C4-2B (cell line): ENCODE measurements at regions not wholly inside any gene's neighbourhood (a gene's known extent, or its start where the extent isn't known, plus 50 kb on each side); places are given as distances from the start of the nearest gene placed in this dataset.

ENCODE experiments used
- H3K27ac ChIP-seq: fragments of 450-650 bp; 2 replicates; pipeline ENCODE4 v1.5.1; 2017
- ZFX ChIP-seq: fragments of 450-650 bp; IDR thresholded peaks from 2 replicates; pipeline ENCODE4 v1.6.1; 2017
- TF ChIP-seq, protein P1 (sequence below): fragments of 450-650 bp; conservative IDR thresholded peaks from 2 replicates; pipeline ENCODE4 v1.5.1; 2017; ENCODE audit warnings: mild to moderate bottlenecking

GRCh38 chr7:89232-90019 lies 102.9 kb upstream of the FAM20C start:
- no peak overlapping the region for H3K27ac ChIP-seq
- no peak for TF ChIP-seq ZFX
- TF ChIP-seq, protein P1, sequence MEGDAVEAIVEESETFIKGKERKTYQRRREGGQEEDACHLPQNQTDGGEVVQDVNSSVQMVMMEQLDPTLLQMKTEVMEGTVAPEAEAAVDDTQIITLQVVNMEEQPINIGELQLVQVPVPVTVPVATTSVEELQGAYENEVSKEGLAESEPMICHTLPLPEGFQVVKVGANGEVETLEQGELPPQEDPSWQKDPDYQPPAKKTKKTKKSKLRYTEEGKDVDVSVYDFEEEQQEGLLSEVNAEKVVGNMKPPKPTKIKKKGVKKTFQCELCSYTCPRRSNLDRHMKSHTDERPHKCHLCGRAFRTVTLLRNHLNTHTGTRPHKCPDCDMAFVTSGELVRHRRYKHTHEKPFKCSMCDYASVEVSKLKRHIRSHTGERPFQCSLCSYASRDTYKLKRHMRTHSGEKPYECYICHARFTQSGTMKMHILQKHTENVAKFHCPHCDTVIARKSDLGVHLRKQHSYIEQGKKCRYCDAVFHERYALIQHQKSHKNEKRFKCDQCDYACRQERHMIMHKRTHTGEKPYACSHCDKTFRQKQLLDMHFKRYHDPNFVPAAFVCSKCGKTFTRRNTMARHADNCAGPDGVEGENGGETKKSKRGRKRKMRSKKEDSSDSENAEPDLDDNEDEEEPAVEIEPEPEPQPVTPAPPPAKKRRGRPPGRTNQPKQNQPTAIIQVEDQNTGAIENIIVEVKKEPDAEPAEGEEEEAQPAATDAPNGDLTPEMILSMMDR, result no peak

DNA sequence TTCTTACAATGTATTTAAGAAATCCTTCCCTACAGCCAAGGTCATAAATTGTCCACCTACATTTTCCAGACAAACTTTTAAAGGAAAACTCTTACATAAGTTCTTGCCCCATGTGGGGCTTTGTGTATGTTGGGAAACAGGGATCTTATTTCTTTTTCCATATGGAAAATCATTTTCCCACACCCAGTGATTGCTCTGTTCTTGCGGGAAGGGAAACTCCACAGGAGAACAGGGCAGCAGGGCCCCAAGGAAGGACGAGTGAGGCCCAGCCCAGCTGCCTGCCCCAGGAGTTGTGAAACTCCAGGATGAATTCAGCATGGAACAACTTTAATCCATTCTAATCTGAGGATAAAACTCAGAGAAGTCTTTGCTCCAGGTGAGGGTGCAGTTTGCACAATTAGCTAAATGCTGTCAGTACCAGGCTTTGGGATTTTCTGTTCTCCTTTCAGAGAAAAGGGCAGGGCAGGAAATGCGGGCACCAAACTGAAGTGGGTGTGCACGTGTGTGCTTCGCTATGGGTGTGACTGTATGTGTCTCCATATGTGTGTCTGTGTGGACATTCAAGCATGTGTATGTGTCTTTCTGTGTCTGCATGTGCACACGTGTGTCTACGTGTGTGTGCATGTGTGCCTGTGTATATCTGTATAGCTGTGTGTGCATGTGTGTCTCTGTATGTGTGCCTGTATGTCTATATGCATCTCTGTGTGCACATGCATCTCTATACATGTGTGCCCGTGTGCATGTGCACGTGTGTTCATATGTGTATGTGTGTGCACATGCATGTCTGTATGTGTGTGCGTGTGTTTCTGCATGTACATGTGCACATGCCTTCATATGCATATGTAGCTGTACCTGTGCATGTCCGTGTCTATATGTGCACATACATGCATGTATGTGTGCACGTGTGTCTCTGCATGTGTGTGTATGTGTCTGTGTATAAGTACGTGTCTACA lies 102.0 kb upstream of the FAM20C start:
- no peak for TF ChIP-seq ZFX
- H3K27ac ChIP-seq, result no peak overlapping the region

GRCh38 chr7:91396-92175 lies 100.8 kb upstream of the FAM20C start:
- TF ChIP-seq ZFX, result no peak
- TF ChIP-seq, protein P1, result no peak
- no peak overlapping the region for H3K27ac ChIP-seq

- no peak overlapping the region for H3K27ac ChIP-seq
- TF ChIP-seq, protein P1, result no peak
- TF ChIP-seq ZFX, result no peak
Measured at GRCh38 chr7:92231-92674, 100.1 kb upstream of the FAM20C start.

- H3K27ac ChIP-seq, result no peak overlapping the region
- TF ChIP-seq ZFX, result no peak
- TF ChIP-seq, protein P1, result no peak
Measured at GRCh38 chr7:92888-93672, 99.3 kb upstream of the FAM20C start.

DNA sequence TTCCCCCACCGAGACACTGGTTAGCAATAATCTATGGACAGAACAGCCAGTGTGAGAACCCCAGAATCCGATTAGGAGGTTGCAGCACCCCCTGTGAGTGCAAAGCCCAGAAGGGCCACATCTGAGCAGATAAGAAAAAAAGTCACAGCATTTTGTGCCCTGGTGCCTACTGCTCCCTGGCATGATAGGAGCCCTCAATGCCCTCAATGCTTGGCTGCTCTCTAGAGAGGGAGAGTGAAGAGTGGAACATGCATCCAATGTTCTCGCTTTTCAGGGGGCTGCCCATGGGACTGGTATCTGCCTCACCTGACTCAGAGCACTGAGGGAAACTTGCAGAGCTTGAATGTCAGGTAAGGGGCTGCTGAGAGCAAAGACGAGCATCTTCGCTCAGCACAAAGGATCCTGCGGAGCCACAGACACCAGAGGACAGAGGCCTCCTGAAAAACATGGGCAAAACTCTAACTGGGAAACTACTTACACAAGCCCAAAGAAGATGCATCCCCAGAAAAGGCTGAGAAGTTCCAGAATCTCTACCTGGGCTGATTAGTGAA lies 98.0 kb upstream of the FAM20C start:
- no peak for TF ChIP-seq ZFX
- TF ChIP-seq, protein P1, result no peak
- H3K27ac ChIP-seq, result no peak overlapping the region
